NCI-H1694 (cell line): ENCODE measurements at regions not wholly inside any gene's neighbourhood (a gene's known extent, or its start where the extent isn't known, plus 50 kb on each side); places are given as distances from the start of the nearest gene placed in this dataset.
"Not testable (repeated sequence)": the region's sequence is repeated elsewhere in the genome, so short reads cannot be mapped to it uniquely, and the experiment has no call there.

Experiments
- DNase-seq: peaks from one replicate; lab custom pipeline; 2025; lab: John Stamatoyannopoulos, UW

DNA sequence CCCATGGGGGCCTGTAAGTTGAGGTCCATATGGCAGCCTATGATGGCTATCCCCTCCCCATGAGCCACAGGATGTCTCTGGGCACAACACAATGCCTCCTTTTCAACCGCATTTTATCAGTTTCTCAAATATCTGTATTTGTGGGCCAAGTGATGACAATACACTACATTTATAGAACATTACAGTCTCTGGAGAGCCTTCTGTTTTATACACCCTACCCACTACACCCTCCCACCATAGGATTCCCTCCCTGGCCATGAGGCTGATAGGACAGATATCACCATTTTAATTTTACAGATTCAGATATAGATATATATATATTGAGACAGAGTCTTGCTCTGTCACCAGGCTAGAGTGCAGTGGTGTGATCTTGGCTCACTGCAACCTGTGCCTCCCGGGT, 236.8 kb downstream of the ENC1 start:
- no peak for DNase-seq

DNA sequence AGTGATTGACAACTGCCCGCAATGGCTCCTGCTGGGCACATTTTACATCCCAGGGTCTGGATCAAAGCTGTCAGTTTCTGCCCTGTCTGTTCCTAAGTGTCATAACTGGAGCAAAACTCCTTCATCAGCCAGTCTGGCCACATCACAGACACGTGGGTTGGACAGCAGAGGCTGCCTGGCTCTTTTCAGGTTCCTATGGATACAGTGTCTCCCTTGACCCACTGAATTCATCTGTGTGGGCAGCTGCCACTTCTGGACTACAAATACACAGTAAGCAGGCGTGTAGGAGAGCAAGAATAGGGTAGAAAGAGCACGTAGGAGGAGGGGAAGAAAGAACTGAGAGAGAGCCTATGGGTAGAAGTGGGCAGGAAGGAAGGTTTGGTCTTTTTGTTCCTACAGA, 238.0 kb downstream of the ENC1 start:
- no peak for DNase-seq

DNA sequence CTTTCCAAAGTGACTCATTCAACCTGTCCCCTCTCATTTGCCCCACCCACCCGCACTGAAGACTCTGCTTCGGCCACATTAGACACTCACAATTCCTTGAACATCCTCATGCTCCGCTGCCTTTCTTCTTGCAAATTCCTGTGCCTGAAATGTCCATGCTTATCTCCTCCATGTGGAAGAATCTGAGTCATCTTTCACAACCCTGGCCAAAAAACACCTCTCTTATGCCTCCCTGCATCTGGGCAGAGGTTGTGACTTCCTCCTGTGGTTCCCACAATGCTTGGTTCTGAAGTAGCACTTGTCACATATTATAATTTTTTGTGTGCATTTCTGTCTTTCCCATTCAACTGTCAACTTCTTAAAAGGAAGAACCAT, 238.6 kb downstream of the ENC1 start:
- no peak for DNase-seq

DNA sequence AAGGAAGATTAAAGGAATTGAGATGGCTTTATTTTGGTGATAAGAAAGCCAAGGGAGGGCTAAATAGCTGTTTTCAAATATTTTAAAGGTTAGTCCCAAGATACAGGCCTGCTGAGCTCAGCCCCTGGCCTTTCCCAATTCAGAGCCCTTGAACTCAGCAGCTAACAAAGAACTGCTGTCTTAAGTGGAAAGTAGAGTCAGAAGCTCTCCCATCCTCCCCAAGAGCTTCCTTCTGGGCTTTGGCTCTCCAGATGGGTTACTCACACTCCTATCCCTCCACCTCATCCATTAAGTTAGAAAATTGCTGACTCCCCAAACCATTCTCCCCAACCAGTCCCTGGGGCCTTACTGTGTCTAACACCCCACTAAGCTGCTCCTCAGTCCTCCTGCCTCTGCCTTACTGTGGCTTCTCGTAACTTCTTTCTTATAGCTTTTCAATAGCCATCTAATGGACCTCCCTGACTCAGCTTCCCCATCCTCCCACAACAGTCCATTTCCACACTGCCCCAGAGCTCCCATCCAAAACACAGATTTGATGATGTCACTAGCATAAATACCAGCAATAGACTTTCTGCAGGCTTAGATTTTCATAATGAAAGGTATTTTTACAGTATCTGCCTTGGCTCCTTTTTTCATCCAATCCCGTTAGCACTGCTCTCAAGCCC, 239.1 kb downstream of the ENC1 start:
- no peak for DNase-seq

DNA sequence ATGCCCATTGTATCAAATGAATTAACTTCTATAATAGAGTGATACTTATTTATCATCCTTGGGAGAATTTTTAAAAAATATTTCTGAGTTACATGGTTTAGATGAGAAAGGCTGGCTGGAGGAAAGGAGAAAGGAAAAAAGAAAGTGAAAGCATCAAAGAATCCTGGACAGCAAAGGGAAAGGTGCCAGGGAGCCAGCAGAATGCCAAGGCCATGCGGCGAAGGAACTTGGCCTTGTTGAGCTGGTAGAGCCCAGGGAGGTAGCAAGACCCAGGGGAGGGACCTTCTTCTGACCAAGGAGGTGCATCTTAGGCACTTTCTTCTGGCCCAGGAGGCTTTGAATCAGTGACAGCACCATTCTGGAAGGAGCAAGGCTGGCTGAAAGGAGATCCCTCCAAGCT, 240.5 kb downstream of the ENC1 start:
- no peak for DNase-seq

DNA sequence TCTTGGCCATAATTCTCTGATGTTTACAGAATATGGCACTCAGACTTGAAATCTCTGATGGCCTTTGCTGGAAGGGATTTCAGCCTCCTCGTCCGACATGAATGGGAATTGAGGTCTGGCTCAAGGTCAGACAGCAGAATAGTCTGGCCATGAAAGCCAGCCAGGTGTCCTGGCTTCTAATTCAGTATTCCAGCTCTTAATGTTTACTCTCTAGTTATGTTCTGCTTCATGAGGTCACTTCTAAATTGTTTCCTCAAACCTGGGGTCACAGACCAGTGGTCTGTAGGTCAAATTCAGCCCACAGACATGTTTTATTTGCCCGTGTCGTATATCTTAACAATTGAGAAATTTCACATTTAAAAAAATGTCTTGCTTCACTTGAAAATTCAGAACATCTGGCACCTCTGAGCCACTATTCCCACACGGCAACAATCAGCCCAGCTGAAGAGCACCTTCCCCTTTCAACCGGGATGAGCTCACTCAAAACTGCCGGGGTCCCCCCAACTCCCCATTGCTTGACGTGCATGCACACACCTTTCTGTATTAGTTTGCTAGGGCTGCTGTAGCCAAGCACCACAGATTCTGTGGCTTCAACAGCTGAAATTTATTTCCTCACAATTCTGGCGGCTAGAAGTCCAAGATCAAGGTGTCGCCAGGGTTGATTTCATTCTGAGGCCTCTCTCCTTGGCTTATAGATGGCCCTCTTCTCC, 243.5 kb downstream of the ENC1 start:
- no peak for DNase-seq

DNA sequence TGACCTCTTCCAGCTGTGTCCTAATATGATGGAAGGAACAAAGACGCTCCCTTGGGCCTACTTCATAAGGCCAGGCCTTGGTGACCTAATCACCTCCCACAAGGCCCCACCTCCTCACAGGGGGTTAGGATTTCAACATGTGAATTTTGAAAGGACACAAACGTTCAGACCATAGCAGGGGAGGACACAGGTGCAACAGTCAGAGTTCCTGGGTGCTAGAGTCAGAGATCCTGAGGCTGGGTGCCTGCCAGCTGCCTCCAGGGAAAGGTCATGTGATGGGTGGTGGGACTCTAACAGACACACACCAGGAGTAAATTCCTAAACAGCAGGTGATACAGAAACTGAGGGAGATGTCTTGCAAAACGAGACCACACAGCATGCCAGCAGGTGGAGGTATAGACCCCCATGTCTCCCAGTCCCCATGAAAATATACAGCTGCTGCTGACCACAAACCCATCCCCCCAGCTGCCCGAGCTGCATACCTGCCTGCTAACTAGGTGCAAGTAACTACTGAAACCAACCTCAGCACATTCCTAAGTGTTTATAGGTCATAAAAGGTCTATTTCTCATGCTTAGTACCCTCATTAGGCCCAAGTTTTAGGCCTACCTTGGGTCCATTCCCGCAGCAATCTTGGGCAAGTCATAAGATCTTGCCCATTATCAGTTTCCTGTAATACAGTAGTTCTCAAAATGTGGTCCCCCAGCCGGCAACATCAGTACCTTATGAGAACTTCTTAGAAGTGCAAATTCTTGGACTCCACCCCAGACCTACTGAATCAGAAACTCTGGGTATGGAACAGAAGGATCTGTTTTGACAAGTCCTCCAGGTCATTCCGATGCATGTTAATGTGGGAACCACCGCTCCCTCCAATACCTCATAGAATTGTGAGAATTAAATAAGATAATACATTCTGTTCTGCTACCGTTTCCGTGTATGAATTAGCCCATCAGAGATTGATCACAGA, 245.3 kb downstream of the ENC1 start:
- no peak for DNase-seq

DNA sequence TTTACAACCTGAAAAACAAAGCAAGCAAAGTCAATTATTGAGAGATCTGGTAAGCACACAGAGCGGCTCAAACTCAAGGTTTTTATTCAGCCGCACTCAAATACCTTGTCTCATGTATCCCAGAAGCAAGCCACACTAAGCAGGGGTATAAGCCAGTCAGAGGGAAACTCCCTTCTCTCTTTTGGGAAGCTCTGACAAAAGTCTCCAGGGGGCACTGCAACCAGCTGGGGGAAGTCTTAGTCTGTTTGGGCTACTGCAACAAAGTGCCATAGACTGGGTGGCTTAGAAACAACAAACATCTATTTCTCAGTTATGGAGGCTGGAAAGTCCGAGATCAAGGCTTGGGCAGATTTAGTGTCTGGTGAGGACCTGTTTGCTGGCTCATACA, 246.0 kb downstream of the ENC1 start:
- no peak for DNase-seq

DNA sequence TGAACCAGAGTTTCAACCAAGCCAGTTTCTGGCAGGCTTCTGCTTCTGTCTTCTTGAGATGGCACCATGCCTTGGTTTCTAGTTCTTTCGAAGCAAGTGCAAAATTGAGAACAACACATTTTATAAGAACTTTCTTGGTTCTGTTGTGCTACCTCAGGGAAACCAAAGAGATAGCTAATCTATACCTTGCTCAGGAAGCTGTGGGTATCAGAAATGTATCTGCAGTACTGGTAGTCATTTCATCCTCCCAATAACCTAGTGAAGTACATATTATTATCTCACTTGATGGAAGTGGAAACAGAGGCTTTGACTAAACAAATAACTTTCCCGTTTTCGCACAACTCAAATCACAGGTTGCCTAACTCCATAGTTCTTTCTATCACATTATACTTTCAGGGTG, 246.6 kb downstream of the ENC1 start:
- no peak for DNase-seq

DNA sequence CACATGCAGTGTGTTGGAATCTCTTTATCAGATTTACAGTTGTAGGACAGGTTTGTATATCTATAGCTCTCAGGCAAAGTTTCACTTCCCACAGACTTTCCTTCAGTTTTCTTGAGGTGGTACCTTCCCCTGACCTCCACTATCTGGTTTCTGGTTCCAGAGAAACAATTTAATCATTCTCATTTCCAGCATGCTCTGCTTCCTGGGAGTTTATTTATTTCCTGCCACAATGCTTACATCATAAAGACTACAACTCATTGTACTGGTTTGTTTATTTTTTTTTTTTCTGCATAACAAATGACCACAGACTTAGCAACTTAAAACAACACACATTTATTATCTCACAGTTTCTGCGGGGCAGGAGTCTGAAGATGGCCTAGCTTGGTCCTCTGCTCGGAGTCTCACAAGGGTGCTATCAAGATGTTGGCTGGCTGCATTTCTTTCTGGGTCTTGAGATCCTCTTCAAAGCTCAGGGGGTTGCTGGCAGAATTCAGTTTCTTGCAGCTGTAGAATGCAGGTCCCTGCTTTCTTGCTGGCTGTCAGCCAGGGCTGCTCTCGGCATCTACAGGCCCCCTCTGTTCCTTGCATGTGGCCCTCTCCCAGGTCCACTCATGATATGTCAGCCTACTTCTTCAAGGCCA, 247.7 kb downstream of the ENC1 start:
- DNase-seq, result no peak

DNA sequence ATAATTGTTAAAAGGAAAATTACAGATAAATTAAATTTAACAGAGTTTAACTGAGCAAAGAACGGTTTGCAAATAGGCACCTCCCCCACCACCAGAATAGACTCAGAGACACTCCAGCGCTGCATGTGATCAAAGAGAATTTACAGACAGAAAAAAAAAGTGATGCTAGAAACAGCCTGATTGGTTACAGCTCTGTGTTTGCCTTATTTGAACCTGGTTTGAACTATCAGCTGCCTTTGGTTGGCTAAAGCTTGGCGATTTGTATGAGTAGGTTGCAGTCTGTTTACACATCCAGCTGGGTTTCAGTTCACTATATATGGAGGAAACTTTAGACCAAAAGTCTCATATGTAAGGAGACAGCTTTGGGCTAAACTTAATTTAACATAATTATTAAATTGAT, 249.1 kb downstream of the ENC1 start:
- no peak for DNase-seq

DNA sequence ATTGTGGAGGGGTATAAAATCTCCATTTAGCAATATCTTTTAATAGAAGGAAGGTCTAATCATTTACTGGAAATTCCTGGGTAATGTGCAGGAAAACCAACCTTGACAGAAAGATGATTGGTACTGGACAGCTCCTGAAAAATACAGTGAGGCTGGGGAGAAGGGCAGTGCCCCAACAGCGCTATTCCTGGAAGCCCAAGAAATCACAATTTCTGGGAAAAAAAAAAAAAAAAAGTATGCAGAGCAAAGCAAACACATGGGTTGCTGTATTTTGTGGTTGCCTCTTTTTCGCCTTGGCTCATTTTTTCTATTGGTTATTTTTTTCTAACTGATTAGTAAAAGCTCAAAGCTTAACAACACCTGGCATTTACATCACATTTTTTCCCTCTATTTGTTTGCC, 249.7 kb downstream of the ENC1 start:
- DNase-seq, result no peak

DNA sequence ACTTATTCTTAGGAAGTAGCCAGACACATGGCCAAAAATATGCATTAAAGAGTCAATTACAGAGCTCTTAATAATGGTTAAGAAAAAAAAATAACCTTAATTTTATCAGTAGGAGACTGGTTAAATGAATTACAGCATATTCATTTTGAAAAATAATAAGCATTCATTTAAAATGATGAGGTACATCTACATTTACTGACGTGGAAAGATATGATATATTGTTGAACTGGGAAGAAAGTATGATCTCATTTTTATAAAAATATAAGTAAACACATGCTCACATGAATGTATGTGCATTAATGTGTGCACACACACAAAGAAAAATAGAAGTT, 250.3 kb downstream of the ENC1 start:
- no peak for DNase-seq

DNA sequence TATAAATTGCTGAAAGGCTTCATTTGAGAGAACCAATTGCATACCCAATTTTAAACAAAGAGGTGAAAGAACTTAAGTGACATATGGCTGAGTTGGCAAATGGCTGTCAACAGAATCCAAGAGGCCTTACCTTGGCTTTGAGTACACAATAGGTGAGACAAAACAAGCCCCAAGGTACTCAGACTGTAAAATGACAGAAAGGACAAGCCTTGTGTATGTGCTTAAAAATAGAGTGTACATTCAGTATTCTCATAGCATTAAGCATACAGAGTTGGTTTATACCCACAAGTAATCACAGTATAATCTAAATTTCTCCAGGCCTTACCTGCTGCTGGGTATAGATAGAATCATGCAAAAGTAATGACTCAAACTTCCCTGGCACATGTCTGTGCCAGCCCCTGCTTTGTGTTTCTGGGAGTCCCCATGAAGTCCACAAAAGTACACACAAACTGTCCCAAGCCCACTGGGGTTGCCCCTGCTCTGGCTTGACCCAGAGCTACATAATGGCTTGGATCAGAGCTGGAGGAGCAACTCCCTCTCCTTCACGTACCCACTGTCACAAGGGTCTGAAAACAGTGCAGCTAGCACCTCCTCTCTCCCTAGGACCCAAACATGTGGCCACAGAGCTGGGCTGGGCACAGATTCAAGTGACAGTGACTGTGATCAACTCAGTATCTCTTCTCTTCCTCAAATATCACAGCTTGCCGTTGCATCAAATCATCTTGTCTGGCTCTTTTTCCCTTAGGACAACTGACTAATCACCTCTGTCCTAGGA, 250.8 kb downstream of the ENC1 start:
- DNase-seq, result no peak

DNA sequence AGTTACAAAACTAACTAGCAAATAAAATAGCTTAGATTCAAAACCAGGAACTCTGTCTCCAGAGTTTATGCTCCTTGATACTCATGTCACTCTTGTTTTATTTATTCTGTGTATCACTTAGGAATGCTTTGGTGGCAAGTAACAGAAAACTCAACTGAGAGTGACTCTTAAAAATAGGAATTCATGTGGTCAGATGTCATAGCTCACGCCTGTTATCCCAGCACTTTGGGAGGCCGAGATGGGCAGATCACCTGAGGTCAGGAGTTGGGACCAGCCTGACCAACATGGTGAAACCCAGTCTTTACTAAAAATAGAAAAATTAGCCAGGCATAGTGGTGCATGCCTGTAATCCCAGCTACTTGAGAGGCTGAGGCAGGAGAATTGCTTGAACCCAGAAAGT, 252.1 kb downstream of the ENC1 start:
- DNase-seq, result not testable (repeated sequence)

DNA sequence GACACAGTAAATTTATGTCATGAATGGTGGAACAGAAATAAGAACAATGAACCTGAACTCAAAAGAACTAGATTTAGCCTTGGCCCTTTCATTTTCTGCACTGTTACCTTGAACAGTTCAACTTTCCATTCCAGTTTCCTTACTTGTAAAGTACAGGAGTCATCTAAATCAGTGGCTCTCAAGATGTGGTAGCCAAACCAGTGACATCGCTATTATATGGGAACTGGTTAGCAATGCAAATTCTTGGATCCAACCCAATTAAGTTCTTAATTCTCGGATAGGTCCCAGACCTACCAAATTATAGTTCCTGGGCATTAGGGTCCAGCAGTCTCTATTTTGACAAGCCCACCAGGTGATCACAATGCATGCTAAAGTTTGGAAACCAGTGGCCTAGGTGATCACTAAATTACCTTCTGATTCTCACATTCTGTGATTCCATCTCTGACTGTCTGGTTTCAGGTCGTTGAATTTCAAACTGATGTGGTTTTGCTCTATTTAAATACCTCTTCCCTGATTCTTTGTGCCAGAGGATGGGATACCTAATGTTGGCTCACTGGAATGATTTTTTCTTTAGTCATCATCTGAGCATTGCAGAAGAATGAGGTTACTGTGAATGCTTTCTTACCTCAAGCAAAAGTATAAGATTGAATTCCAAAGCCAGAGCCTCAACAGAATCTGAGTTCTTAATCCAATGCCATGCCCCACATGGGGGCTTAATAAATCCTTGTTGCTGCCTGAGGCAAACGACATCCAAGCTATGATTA, 253.8 kb downstream of the ENC1 start:
- DNase-seq, result no peak

DNA sequence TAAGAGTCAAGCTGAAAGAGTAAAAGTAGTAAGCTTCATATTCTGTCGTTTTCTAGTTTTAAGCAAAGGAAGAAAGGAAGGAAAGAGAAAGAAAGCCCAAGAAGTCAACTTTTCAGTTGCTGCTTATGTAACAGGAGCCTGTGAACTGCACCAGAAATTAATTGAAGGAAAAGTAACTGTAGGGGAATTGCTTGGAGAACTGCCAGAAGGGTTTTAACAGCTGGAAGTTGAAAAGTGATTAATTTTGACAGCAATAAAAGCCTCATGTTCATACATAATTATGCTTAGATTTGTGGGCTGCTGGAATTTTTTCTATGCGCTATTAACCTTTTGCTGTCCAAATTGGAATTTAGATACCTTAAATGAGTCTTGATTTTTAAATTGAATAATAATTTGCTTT, 255.7 kb downstream of the ENC1 start:
- DNase-seq, result peak; percentile 79

DNA sequence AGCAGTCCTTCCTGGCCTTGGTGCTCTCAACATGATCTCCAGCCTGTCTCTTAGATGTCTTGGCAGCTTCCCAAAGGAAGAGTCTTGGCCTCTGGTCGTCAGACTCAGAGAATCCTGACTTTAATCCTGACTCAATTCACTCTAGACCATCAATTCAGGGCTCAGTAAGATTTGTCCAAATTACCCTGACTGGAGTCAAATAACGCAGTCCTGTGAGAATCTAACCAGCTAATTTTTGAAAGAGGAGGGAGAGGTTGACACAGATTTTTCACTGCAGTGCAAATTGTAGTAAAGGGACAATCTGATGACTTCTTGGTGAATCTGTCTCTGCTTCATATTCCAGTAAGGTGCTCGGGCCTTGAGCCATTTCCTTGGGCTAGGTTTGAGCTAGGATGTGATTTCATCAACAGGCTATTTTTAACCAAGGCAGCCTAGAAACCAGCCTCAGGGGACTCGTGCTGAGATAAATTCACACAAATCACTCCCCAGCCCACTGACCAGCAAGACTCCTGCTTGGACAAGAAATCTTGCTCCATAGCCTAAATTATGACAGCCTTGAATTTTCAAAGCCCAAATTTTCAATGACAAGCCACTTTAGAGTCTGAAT, 257.4 kb downstream of the ENC1 start:
- no peak for DNase-seq

DNA sequence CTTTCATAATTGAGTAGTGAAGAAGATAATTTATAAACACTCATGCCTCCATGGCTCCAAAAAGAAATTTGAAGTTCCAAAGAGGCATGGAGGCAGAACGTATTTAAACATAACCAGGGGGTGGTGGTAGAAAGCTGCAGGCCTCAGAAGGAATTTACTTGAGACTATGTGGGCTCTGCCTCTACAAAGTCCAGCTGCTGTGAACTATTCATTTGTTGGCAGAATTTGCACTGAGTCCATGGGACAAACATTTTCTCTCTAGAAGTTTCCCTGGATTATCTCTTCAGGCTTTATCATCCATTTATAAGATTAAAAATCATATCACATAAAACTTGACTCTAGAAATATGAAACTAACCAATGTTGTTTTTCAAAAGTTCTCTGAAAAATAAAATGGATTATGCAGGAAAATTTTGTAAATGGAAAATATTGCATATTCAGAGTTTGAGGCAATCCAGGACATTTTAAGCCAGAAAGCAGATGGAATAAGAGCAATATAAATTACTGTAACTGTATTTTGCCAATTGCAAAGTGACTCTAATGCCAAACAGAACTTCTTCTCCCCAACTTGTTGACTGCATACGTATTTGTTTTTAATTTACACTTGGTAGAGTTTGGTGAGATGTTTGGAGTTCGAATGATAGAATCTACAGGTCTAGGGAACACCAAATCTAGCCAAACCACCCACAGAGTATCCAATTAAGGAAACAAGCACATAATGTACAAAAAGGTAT, 258.2 kb downstream of the ENC1 start:
- DNase-seq, result no peak

DNA sequence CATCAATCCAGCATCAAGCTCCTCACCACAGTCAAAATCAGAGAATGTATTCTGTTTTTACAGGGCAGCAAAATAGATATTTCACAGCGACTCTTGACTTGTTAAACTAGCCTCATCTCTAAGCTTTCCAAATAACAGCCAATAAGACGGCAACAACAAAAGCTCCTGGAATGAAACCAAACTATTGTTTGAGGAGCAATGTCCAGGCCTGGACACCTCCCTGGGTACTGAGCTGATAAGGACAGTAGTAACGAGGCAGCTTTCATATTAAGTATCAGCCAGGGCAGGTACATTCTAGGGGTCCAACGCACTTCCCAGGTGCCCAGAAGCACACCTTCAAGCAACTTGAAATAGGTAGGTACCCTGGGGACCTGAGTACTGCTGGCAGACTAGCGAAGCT, 260.3 kb downstream of the ENC1 start:
- DNase-seq, result no peak
